Glutamatergic neuron (in vitro differentiated cells): ENCODE measurements at regions not wholly inside any gene's neighbourhood (a gene's known extent, or its start where the extent isn't known, plus 50 kb on each side); places are given as distances from the start of the nearest gene placed in this dataset.

ENCODE experiments used
- DNase-seq: peaks from one replicate; pipeline ENCODE4 v3.0.0; 2022
- H3K27ac Mint-ChIP-seq: one replicate; pipeline ENCODE4 v1.8.0; 2020; ENCODE audit warnings: mild to moderate bottlenecking, mixed read lengths, inconsistent platforms; ENCODE audit not compliant: unreplicated experiment
- H3K27me3 Mint-ChIP-seq: one replicate; pipeline ENCODE4 v1.8.0; 2020; ENCODE audit warnings: mild to moderate bottlenecking, moderate library complexity, mixed read lengths, inconsistent platforms; ENCODE audit not compliant: unreplicated experiment
- H3K36me3 Mint-ChIP-seq: one replicate; pipeline ENCODE4 v1.8.0; 2020; ENCODE audit warnings: mild to moderate bottlenecking, mixed read lengths, inconsistent platforms; ENCODE audit not compliant: unreplicated experiment
- H3K4me1 Mint-ChIP-seq: one replicate; pipeline ENCODE4 v1.8.0; 2020; ENCODE audit warnings: mild to moderate bottlenecking, low read depth, mixed read lengths, inconsistent platforms; ENCODE audit not compliant: unreplicated experiment
- H3K4me3 Mint-ChIP-seq: one replicate; pipeline ENCODE4 v1.8.0; 2020; ENCODE audit warnings: mild to moderate bottlenecking, mixed read lengths, inconsistent platforms; ENCODE audit not compliant: unreplicated experiment
- H3K9me3 Mint-ChIP-seq: one replicate; pipeline ENCODE4 v1.8.0; 2020; ENCODE audit warnings: mild to moderate bottlenecking, moderate library complexity, mixed read lengths, inconsistent platforms; ENCODE audit not compliant: unreplicated experiment
- TF ChIP-seq, protein P1 (sequence below): fragments of 200-600 bp; sonication (generic); IDR thresholded peaks from one replicate; pipeline ENCODE4 v1.5.0; 2021; ENCODE audit not compliant: partially characterized antibody, unreplicated experiment

DNA sequence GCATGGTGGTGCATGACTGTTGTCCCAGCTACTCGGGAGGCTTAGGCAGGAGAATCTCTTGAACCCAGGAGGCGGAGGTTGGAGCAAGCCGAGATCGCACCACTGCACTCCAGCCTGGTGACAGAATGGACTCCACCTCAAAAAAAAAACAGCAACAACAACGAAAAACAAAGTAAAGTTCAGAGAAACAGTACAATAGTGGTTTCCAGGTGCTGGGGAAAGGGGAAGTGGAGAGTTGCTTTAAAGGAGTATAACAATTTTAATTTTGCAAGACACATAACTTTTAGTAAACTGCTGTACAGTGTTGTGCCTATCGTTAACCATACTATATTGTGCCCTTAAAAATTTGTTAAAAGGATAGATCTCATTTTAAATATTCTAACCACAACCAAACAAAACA, 662.7 kb upstream of the POT1 start:
- Mint-ChIP-seq H3K36me3 (no peaks in the 10 kb centered on the region), H3K9me3 (no peaks in the 10 kb centered on the region), H3K27ac (no peak overlapping the region), H3K4me1 (no peaks in the 10 kb centered on the region), H3K27me3 (no peaks in the 10 kb centered on the region), H3K4me3 (no peak overlapping the region)
- DNase-seq, result no peak
- TF ChIP-seq, protein P1, sequence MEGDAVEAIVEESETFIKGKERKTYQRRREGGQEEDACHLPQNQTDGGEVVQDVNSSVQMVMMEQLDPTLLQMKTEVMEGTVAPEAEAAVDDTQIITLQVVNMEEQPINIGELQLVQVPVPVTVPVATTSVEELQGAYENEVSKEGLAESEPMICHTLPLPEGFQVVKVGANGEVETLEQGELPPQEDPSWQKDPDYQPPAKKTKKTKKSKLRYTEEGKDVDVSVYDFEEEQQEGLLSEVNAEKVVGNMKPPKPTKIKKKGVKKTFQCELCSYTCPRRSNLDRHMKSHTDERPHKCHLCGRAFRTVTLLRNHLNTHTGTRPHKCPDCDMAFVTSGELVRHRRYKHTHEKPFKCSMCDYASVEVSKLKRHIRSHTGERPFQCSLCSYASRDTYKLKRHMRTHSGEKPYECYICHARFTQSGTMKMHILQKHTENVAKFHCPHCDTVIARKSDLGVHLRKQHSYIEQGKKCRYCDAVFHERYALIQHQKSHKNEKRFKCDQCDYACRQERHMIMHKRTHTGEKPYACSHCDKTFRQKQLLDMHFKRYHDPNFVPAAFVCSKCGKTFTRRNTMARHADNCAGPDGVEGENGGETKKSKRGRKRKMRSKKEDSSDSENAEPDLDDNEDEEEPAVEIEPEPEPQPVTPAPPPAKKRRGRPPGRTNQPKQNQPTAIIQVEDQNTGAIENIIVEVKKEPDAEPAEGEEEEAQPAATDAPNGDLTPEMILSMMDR, result no peak

DNA sequence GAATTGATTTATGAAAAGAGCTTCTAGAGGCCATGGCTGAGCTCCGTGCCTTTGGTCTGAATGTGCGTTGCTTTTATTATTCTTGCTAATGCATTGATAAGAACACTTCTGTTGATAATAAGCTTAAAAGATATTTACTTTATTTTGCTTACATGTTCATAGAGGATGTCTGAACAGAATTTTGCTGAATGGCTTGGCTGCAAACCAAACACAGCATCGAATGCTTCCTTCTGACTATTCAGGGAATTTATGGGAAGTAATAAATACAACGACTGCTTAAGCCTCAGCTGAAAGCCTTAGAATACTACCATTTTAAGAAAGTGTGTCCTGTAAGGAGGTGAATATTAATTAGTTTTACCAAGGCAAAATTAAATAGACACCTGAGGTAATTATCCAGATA, 643.5 kb upstream of the POT1 start:
- DNase-seq, result no peak
- TF ChIP-seq, protein P1, result no peak
- no peaks in the 10 kb centered on the region for H3K27me3 Mint-ChIP-seq
- H3K9me3 Mint-ChIP-seq, result peaks cover 5% of the 10 kb centered on the region
- no peaks in the 10 kb centered on the region for H3K4me1 Mint-ChIP-seq
- H3K27ac Mint-ChIP-seq, result no peak overlapping the region
- H3K4me3 Mint-ChIP-seq, result no peak overlapping the region
- H3K36me3 Mint-ChIP-seq, result peaks cover 5% of the 10 kb centered on the region

GRCh38 chr7:125572414-125572813, 642.8 kb upstream of the POT1 start:
- no peaks in the 10 kb centered on the region for H3K4me1 Mint-ChIP-seq
- peaks cover 5% of the 10 kb centered on the region for H3K36me3 Mint-ChIP-seq
- TF ChIP-seq, protein P1, result no peak
- no peak overlapping the region for H3K4me3 Mint-ChIP-seq
- DNase-seq, result no peak
- peaks cover 4% of the 10 kb centered on the region for H3K9me3 Mint-ChIP-seq
- H3K27ac Mint-ChIP-seq, result no peak overlapping the region
- H3K27me3 Mint-ChIP-seq, result no peaks in the 10 kb centered on the region

GRCh38 chr7:125568799-125569198, 639.2 kb upstream of the POT1 start:
- Mint-ChIP-seq H3K4me3 (no peak overlapping the region), H3K27ac (no peak overlapping the region), H3K9me3 (no peaks in the 10 kb centered on the region), H3K27me3 (no peaks in the 10 kb centered on the region), H3K4me1 (peaks cover 4% of the 10 kb centered on the region), H3K36me3 (peaks cover 5% of the 10 kb centered on the region)
- TF ChIP-seq, protein P1, result no peak
- DNase-seq, result no peak

DNA sequence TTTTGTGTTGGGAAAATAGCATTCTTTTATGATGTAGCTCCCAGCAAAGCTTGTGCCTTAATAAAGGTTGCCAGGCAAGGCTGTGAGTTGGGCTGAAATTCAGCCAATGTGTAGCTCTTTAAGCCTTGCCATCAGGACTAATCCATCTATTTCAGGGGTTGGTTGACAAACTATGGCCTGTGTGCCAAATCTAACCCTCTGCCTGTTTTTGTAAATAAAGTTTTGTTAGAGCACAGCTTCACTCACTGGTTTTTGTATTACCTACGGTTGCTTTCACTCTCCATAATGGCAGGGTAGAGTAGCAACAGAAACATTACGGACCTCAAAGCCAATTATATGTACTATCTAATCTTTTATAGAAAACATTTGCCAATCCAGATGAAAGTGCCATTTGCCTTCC, 638.1 kb upstream of the POT1 start:
- Mint-ChIP-seq H3K27ac (no peak overlapping the region), H3K9me3 (no peaks in the 10 kb centered on the region), H3K27me3 (no peaks in the 10 kb centered on the region), H3K4me3 (peak overlapping the region; percentile 16), H3K4me1 (peaks cover 8% of the 10 kb centered on the region), H3K36me3 (peaks cover 5% of the 10 kb centered on the region)
- DNase-seq, result no peak
- TF ChIP-seq, protein P1, result no peak
